Activated CD4-positive, alpha-beta T cell treated with anti-CD3 and anti-CD28 coated beads, Interleukin-2, amount 50 U/mL, for 1 hour (primary cell): ENCODE measurements at regions not wholly inside any gene's neighbourhood (a gene's known extent, or its start where the extent isn't known, plus 50 kb on each side); places are given as distances from the start of the nearest gene placed in this dataset.

Experiments used
- DNase-seq: peaks from one replicate; pipeline ENCODE4 v3.0.0-alpha.2; 2020

GRCh38 chr14:96638041-96638855, 136.1 kb downstream of the PAPOLA start:
- no peak for DNase-seq

- DNase-seq = no peak
These were observed 137.4 kb downstream of the PAPOLA start for GRCh38 chr14:96639550-96639949.

- no peak for DNase-seq
These were observed 146.5 kb downstream of the PAPOLA start for GRCh38 chr14:96648506-96649326.

GRCh38 chr14:96649327-96649601, 147.1 kb downstream of the PAPOLA start:
- DNase-seq = no peak

GRCh38 chr14:96653597-96653996, 143.6 kb upstream of the VRK1 start:
- DNase-seq = no peak

GRCh38 chr14:96658611-96659010, 138.6 kb upstream of the VRK1 start:
- no peak for DNase-seq

- DNase-seq = no peak
These were observed 137.1 kb upstream of the VRK1 start for GRCh38 chr14:96660123-96660522.

- no peak for DNase-seq
These were observed 136.5 kb upstream of the VRK1 start for GRCh38 chr14:96660667-96661066.

GRCh38 chr14:96661244-96661969, 135.8 kb upstream of the VRK1 start:
- DNase-seq = no peak

GRCh38 chr14:96662116-96662970, 134.8 kb upstream of the VRK1 start:
- no peak for DNase-seq

- DNase-seq = no peak
These were observed 134.1 kb upstream of the VRK1 start for GRCh38 chr14:96663076-96663475.

- DNase-seq = no peak
These were observed 133.6 kb upstream of the VRK1 start for GRCh38 chr14:96663491-96664067.

GRCh38 chr14:96666088-96666487, 131.1 kb upstream of the VRK1 start:
- no peak for DNase-seq

- DNase-seq = no peak
These were observed 126.8 kb upstream of the VRK1 start for GRCh38 chr14:96670391-96670790.

- DNase-seq = no peak
These were observed 126.0 kb upstream of the VRK1 start for GRCh38 chr14:96671218-96671617.

- DNase-seq = no peak
These were observed 123.5 kb upstream of the VRK1 start for GRCh38 chr14:96673706-96674105.

- no peak for DNase-seq
These were observed 123.1 kb upstream of the VRK1 start for GRCh38 chr14:96674121-96674520.

GRCh38 chr14:96676166-96676565, 121.0 kb upstream of the VRK1 start:
- no peak for DNase-seq

- DNase-seq = no peak
These were observed 115.4 kb upstream of the VRK1 start for GRCh38 chr14:96681829-96682228.

GRCh38 chr14:96682401-96682800, 114.8 kb upstream of the VRK1 start:
- no peak for DNase-seq

GRCh38 chr14:96683562-96684289, 113.5 kb upstream of the VRK1 start:
- DNase-seq = no peak

GRCh38 chr14:96686126-96686525, 111.1 kb upstream of the VRK1 start:
- DNase-seq = no peak
